Erythroblast (primary cell): ENCODE measurements at regions not wholly inside any gene's neighbourhood (a gene's known extent, or its start where the extent isn't known, plus 50 kb on each side); places are given as distances from the start of the nearest gene placed in this dataset.

Experiments
- GATA1 ChIP-seq: IDR thresholded peaks from 2 replicates; pipeline ENCODE4 v1.6.1; 2011; ENCODE audit warnings: low read depth, mild to moderate bottlenecking, control low read depth, low read length, moderate library complexity
- POLR2A ChIP-seq: IDR thresholded peaks from 2 replicates; pipeline ENCODE4 v1.6.1; 2011; ENCODE audit warnings: mild to moderate bottlenecking, low read length

DNA sequence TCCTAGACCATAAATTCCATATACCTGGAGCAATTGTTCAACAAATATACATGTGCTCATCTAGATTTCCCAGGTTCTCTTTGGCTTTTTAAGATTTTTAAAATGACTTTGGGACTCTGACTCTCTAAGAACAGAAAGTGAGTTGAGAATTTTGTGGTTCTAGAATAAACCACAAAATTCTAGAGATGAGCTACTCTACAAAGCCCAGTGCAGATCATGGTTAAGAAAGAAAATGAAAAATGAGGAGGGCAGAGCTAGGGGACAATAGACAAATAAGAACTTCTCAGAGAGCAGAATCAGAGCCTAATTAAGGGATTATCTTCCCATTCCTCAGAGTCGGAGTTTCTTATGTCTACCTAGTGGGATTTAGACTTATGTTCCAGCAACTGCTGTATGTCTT, 694.7 kb downstream of the ZNF385D start:
- TF ChIP-seq POLR2A = no peak
- TF ChIP-seq GATA1 = no peak
